ENCODE measurements at regions not wholly inside any gene's neighbourhood (a gene's known extent, or its start where the extent isn't known, plus 50 kb on each side); places are given as distances from the start of the nearest gene placed in this dataset.
"Not testable (repeated sequence)": the region's sequence is repeated elsewhere in the genome, so short reads cannot be mapped to it uniquely, and the experiment has no call there.

DNA sequence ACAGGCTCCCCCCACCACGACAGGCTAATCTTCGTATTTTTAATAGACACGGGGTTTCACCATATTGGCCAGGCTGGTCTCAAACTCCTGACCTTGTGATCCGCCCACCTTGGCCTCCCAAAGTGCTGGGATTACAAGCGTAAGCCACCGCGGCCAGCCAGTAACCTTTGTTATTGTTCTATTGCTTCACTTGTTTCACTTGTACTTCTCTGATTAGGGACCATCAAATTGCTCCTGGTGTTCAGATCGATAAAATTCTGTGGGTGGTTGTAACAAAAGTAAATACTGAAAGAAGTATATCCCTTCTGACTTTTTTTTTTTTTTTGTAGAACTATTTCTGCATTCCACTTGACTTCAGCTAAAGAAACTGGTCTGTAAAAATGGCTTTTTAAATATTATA, 445.5 kb upstream of the CDH10 start:
- Histone ChIP-seq H3K9me3 (ENCODE audit: low read length) (no peaks in the 10 kb centered on the region), H3K4me2 (ENCODE audit: low read length) (no peak overlapping the region), H3K4me3 (ENCODE audit: low read depth, low read length, poor library complexity, severe bottlenecking) (no peak overlapping the region), H3K4me1 (ENCODE audit: insufficient read depth, low read length, poor library complexity, severe bottlenecking) (no peaks in the 10 kb centered on the region), H3K9me2 (ENCODE audit: insufficient read depth, low read length) (no peaks in the 10 kb centered on the region), H3K79me2 (ENCODE audit: insufficient read depth, low read depth, low read length) (no peaks in the 10 kb centered on the region), H3K36me3 (ENCODE audit: insufficient read depth, low read length) (no peaks in the 10 kb centered on the region), H3K27ac (ENCODE audit: low read depth, low read length, poor library complexity, severe bottlenecking) (no peak overlapping the region), H2AFZ (ENCODE audit: low read length) (no peak overlapping the region), H4K20me1 (ENCODE audit: insufficient read depth, low read length) (no peaks in the 10 kb centered on the region)
- CTCF ChIA-PET (ENCODE audit: unreplicated experiment): no interaction called here
- BruUV-seq (replicated peaks): no TSS peak
- no peak for DNase-seq (ENCODE audit: low spot score)
- intact Hi-C loops (cut with micrococcal nuclease; ENCODE audit: unreplicated experiment): no loop called here
- no peak for TF ChIP-seq EZH2phosphoT487 (IDR thresholded peaks at IDR 0.05; ENCODE audit: borderline replicate concordance, low read depth, low read length)
- TF ChIP-seq CTCF (conservative IDR thresholded peaks at IDR 0.05; ENCODE audit: low read length): no peak
- POLR2A ChIA-PET: no interaction called here

DNA sequence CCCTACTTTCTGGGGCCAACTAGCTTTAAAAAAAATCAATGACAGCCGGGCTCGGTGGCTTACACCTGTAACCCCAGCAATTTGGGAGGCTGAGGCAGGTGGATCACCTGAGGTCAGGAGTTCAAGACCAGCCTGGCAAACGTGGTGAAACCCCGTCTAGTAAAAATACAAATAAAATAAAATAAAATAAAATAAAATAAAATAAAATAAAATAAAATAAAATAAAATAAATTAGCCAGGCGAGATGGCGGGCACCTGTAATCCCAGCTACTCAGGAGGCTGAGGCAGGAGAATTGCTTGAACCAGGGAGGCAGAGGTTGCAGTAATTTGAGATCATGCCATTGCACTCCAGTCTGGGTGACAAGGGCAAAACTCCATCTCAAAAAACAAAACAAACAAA, 443.9 kb upstream of the CDH10 start:
- H3K79me2 ChIP-seq (ENCODE audit: insufficient read depth, low read depth, low read length); intact Hi-C loops (cut with micrococcal nuclease; ENCODE audit: unreplicated experiment); H2AFZ ChIP-seq (ENCODE audit: low read length); CTCF ChIA-PET (ENCODE audit: unreplicated experiment); H3K4me2 ChIP-seq (ENCODE audit: low read length); H4K20me1 ChIP-seq (ENCODE audit: insufficient read depth, low read length); H3K36me3 ChIP-seq (ENCODE audit: insufficient read depth, low read length); H3K9me2 ChIP-seq (ENCODE audit: insufficient read depth, low read length); H3K27ac ChIP-seq (ENCODE audit: low read depth, low read length, poor library complexity, severe bottlenecking); H3K4me1 ChIP-seq (ENCODE audit: insufficient read depth, low read length, poor library complexity, severe bottlenecking); DNase-seq (ENCODE audit: low spot score); BruUV-seq (replicated peaks); H3K4me3 ChIP-seq (ENCODE audit: low read depth, low read length, poor library complexity, severe bottlenecking); H3K9me3 ChIP-seq (ENCODE audit: low read length): not testable (repeated sequence)
- POLR2A ChIA-PET: interaction anchor here (0.9 kb wide), 1 partner anchor 14 kb away, joined by 3 read pairs; no protein-coding TSS in a partner anchor

DNA sequence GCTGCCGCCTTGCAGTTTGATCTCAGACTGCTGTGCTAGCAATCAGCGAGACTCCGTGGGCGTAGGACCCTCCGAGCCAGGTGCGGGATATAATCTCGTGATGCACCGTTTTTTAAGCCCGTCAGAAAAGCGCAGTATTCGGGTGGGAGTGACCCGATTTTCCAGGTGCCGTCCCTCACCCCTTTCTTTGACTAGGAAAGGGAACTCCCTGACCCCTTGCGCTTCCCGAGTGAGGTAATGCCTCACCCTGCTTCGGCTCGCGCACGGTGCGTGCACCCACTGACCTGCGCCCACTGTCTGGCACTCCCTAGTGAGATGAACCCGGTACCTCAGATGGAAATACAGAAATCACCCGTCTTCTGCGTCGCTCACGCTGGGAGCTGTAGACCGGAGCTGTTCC, 438.5 kb upstream of the CDH10 start:
- intact Hi-C loops (cut with micrococcal nuclease; ENCODE audit: unreplicated experiment); POLR2A ChIA-PET; H3K9me2 ChIP-seq (ENCODE audit: insufficient read depth, low read length); H3K4me2 ChIP-seq (ENCODE audit: low read length); H3K27ac ChIP-seq (ENCODE audit: low read depth, low read length, poor library complexity, severe bottlenecking); H3K79me2 ChIP-seq (ENCODE audit: insufficient read depth, low read depth, low read length); BruUV-seq (replicated peaks); DNase-seq (ENCODE audit: low spot score); H3K9me3 ChIP-seq (ENCODE audit: low read length); H3K36me3 ChIP-seq (ENCODE audit: insufficient read depth, low read length); CTCF ChIA-PET (ENCODE audit: unreplicated experiment); H4K20me1 ChIP-seq (ENCODE audit: insufficient read depth, low read length); H2AFZ ChIP-seq (ENCODE audit: low read length); H3K4me3 ChIP-seq (ENCODE audit: low read depth, low read length, poor library complexity, severe bottlenecking); H3K4me1 ChIP-seq (ENCODE audit: insufficient read depth, low read length, poor library complexity, severe bottlenecking): not testable (repeated sequence)

DNA sequence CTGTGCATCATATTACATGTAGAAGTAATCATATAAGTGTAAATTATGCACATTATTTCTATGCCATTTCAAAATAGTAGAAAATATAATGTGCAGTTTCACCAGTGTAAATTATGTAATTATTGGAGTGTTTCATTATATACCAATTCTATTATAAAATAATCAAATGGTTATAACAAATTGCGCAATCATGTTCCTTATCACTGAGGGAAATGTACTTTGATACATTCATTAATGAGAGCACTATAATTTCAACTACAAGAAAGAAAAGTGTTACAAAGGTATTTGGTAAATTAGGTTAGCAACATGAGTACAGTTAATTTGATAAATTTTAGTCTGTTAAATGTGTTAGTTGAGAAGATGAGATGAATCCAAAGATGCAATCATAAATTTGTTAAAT, 421.5 kb upstream of the CDH10 start:
- ChIA-PET POLR2A (interaction anchor here (0.9 kb wide), 1 partner anchor 11 kb away, joined by 3 read pairs; no protein-coding TSS in a partner anchor), CTCF (ENCODE audit: unreplicated experiment) (no interaction called here)
- no peaks in the 10 kb centered on the region for H3K79me2 ChIP-seq (ENCODE audit: insufficient read depth, low read depth, low read length)
- no peaks in the 10 kb centered on the region for H3K36me3 ChIP-seq (ENCODE audit: insufficient read depth, low read length)
- no peaks in the 10 kb centered on the region for H3K4me1 ChIP-seq (ENCODE audit: insufficient read depth, low read length, poor library complexity, severe bottlenecking)
- BruUV-seq (replicated peaks): no TSS peak
- H3K4me3 ChIP-seq (ENCODE audit: low read depth, low read length, poor library complexity, severe bottlenecking): no peak overlapping the region
- no peaks in the 10 kb centered on the region for H4K20me1 ChIP-seq (ENCODE audit: insufficient read depth, low read length)
- H3K27ac ChIP-seq (ENCODE audit: low read depth, low read length, poor library complexity, severe bottlenecking): no peak overlapping the region
- intact Hi-C loops (cut with micrococcal nuclease; ENCODE audit: unreplicated experiment): no loop called here
- no peak overlapping the region for H3K4me2 ChIP-seq (ENCODE audit: low read length)
- TF ChIP-seq CTCF (conservative IDR thresholded peaks at IDR 0.05; ENCODE audit: low read length): no peak
- TF ChIP-seq EZH2phosphoT487 (IDR thresholded peaks at IDR 0.05; ENCODE audit: borderline replicate concordance, low read depth, low read length): no peak
- no peak for DNase-seq (ENCODE audit: low spot score)
- H3K9me3 ChIP-seq (ENCODE audit: low read length): no peaks in the 10 kb centered on the region
- H2AFZ ChIP-seq (ENCODE audit: low read length): no peak overlapping the region
- H3K9me2 ChIP-seq (ENCODE audit: insufficient read depth, low read length): no peaks in the 10 kb centered on the region

All from OCI-LY7 (cell line).